GM19372 (cell line): ENCODE measurements at regions not wholly inside any gene's neighbourhood (a gene's known extent, or its start where the extent isn't known, plus 50 kb on each side); places are given as distances from the start of the nearest gene placed in this dataset.
A peak's percentile ranks its signal among the peaks of the same experiment; 100 is the strongest.

Experiments
- ATAC-seq: cut with Tn5 transposase; IDR thresholded peaks from one replicate; pipeline ENCODE4 v1.9.1; 2021; ENCODE audit warnings: mild to moderate bottlenecking, low read depth, moderate library complexity; ENCODE audit not compliant: unreplicated experiment

- peak; percentile 42 for ATAC-seq
Measured at GRCh38 chr12:92471551-92471950, 231.2 kb upstream of the PLEKHG7 start.

GRCh38 chr12:92470608-92471021, 232.2 kb upstream of the PLEKHG7 start:
- peak; percentile 30 for ATAC-seq

DNA sequence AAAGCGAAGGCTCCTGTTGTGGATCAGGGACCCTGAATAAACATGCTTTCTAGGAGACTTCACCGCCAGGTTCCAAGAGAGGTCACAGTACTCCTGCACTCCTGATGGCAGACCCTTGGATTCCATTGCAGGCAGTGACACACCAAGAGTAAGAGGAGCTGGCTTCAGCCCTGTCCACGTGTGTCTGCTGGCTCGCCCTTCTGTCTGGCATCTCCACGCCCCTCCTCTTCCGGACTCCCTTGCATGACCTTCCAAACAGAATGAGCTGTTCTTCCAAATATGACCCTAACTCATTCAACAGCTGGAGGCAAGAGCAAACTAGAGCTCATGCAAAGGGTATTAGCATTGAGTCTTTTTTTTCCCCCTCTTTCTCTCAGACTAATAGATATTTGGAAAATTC, 233.0 kb upstream of the PLEKHG7 start:
- no peak for ATAC-seq

- no peak for ATAC-seq
Measured at GRCh38 chr12:92468358-92469020, 234.3 kb upstream of the PLEKHG7 start.

DNA sequence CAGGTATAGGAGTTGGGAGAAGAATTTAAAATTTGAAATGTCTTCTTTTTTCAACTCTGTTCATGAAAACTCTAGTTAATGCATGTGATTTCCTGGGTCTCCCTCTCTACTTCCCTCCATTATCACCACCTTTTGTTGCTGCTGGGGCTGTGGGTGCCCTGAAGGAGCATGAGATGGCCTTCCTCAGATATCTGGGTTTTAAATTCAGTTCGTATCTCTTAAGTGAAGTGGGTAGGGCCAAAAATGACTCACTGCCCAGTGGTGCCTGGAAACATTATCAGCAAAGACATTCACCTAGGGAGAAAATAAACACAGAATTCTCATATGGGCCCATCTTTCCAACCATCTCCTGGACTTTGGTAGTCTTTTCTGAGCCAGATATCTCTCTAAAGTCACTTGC, 234.9 kb upstream of the PLEKHG7 start:
- ATAC-seq, result no peak

DNA sequence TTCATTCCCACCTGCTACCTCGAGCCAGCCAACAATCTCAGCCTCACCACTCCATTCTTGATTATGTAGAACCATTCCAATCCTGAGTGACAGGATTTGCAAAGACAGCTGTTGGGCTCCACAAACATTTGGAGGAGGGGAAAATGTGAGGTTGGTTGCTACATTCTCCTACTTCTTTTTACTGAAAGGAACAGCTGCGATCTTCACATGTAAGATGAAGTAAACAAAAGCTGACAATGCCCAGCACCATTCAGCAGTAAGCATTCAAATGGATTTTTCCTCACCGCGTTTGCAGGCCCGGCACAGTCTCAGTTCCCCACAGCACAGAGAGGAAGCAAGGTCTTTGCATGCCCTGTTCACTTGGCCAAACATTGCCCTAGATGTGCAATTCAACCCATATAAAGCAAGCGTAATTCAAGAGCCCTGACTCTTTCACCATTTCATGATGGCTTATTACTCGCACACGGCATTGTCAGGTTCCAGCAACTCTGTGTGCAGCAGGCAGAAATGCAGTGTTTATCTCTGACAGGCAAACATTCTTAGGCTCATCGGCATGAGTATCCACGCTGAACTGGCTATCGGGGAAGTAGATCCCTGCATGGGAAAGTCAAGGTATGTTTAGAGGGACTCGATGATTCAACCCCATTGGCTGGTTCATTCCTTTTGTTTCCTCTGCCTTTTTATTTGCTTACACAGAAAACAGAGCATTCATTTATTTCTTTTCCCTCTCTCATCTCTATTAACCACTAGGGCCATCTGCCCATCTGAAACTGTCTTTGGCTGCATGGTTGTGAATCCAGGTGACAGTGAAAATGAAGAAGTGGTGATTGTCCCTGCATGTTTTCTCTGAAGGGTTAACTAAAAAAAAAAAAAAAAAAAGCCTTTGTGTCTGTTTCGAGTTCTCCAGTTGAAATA, 236.1 kb upstream of the PLEKHG7 start:
- peak; percentile 36 for ATAC-seq

- ATAC-seq, result no peak
Measured at GRCh38 chr12:92465786-92466295, 236.9 kb upstream of the PLEKHG7 start.

- ATAC-seq, result no peak
Measured at GRCh38 chr12:92464911-92465310, 237.9 kb upstream of the PLEKHG7 start.

GRCh38 chr12:92463171-92463570, 239.6 kb upstream of the PLEKHG7 start:
- no peak for ATAC-seq

GRCh38 chr12:92462527-92462926, 240.3 kb upstream of the PLEKHG7 start:
- ATAC-seq, result no peak

DNA sequence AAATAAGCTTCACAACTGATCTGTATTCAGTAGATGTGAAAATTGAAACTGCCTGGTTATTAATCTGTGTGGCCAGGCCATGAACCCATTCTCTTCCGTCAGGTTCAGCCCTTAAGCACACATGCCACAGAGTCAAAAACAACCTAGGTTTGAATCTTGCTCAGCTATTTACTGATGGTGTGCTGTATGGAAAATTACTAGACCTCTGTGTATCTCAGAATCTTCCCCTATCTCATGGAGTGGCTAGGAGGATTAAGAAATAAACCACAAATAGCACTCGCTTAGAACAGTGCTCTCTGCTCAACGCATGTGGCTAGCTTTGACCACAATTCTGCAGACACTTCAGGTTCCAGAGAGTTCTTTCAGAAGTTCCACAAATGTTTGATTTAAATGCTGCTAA, 240.7 kb upstream of the PLEKHG7 start:
- ATAC-seq, result peak; percentile 73

DNA sequence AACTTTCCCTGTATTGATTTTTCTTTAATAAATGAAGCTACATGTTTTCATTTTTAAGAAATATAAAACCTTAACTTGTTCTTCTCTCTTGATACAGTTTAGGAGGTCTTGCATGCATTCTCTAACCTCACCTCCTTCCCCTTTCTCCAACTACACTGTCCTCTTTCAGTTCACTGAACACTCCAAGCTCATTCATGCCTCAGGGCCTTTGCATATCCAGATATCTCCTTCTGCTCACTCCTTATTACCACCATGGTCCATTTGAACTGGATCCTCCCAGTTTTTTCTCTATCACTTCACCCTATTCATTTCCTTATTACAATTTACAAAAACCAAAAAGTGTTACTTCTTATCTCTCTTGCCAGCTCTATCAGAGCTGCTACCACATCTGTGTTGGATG, 242.9 kb upstream of the PLEKHG7 start:
- no peak for ATAC-seq

- ATAC-seq, result no peak
Measured at GRCh38 chr12:92458996-92459395, 243.8 kb upstream of the PLEKHG7 start.

DNA sequence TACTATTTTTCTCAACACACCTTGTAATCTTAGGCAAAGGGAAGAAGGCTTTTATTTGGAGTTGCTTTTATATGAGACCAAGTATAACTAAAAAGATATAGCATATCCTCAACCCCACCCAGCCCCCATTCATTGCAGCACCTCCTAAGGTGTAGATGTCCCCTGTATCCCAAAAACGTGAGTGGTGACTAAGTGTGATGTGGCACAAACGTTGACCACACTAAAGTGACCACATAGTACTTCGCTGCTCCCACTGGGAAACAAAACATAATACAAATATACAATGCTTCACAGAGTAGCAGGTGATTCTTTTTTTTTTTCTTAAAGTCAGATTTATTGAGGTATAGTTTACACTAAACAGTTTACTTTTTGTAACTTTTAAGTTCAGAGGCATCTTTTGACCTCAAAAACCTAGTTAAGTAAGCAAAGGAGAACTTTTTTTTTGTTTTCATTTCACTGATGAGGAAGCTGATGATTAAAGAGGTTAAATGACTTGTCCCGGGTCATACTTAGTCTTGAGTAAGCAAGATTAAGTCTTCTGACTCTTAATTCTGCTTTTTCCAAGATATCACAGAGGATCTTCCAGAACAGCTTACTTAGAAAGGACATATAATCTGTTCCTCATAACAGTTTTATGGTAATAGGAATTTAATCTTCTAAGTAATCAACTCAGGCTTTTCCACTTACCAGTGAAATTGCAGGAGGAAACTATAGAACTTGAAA, 245.2 kb upstream of the PLEKHG7 start:
- ATAC-seq, result no peak

DNA sequence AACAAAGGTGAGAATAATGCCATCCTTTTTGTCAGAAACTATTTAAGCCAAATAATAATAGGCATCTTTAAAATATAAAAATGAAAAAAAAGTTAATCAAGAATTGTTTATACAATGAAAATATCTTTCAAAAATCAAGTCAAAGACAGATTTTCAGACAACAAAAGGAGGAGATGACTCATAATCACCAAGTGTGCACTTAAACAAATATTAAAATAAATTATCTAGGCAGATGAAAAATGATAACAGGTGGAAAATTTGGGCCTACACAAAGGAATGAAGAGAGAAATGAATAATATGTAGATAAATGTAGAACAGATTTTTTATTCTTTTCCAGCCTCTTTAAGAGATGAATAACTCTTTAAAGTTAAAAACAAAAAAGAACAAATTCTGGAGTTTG, 250.0 kb upstream of the PLEKHG7 start:
- no peak for ATAC-seq

- ATAC-seq, result peak; percentile 10
Measured at GRCh38 chr12:92446083-92446460, 256.7 kb upstream of the PLEKHG7 start.

- peak; percentile 71 for ATAC-seq
Measured at GRCh38 chr12:92445253-92446082, 257.3 kb upstream of the PLEKHG7 start.

- ATAC-seq, result peak; percentile 31
Measured at GRCh38 chr12:92444763-92445162, 258.0 kb upstream of the PLEKHG7 start.

- ATAC-seq, result no peak
Measured at GRCh38 chr12:92442782-92443181, 260.0 kb upstream of the PLEKHG7 start.

DNA sequence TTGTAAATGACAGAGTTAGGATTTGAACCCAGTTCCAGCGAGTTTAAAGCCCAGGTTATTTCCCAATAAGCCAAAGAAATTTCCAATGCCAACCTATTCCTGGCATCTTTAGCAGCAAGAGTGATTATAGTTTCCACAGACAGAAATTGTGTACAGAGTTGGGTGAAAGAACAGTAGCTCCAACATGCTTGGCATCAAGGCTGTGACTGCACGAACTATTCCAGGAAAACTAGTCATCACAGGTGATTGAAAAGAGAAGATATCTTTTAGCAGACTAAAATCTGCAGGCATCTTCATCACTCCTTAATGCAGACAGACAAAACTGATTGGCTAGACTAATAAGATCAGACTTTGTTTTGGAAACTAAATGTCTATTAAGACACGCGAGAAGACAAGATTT, 262.7 kb upstream of the PLEKHG7 start:
- no peak for ATAC-seq
